HG03378 (cell line): ENCODE measurements at regions not wholly inside any gene's neighbourhood (a gene's known extent, or its start where the extent isn't known, plus 50 kb on each side); places are given as distances from the start of the nearest gene placed in this dataset.
"Not testable (repeated sequence)": the region's sequence is repeated elsewhere in the genome, so short reads cannot be mapped to it uniquely, and the experiment has no call there.

Experiments used
- ATAC-seq: cut with Tn5 transposase; IDR thresholded peaks from one replicate; pipeline ENCODE4 v1.9.1; 2021; ENCODE audit warnings: mild to moderate bottlenecking, moderate library complexity; ENCODE audit not compliant: unreplicated experiment

DNA sequence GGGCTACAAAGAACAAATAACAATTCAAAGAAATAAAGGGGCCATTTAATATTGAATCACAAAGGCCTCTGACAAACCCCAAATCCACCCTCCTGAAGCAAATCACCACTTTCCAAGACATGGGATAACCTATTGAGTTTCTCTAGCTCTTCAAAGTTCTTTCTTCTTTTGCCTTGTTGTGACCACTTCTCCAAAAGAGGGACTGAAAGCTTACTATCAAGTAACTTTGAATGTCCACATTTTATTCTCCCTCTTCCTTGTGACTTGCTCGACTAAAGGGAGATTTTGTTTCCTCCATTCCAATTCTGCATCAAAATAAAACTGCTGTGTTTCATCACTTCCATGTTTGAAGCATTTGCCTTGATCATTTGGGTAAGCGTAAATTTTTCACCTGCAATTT lies 166.6 kb upstream of the SLC7A11 start:
- ATAC-seq, result no peak

DNA sequence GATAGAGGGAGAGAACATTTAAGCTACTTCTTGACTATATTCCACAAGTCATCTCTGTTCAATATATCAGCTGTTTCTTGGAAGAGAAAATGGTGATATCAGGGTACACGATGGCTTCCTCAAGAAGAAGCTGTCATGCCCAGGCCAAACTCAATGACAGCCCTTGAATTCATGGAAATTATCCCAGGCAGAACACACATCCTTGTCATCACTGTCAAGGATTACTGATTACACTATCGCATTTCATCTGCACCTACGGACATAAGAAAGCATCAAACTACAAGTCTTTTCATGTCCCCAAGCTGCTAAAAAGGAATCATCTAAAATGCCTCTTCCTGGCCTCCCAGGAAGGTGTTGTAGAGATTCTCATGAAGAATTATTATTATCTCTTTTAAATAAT lies 165.2 kb upstream of the SLC7A11 start:
- ATAC-seq, result no peak

DNA sequence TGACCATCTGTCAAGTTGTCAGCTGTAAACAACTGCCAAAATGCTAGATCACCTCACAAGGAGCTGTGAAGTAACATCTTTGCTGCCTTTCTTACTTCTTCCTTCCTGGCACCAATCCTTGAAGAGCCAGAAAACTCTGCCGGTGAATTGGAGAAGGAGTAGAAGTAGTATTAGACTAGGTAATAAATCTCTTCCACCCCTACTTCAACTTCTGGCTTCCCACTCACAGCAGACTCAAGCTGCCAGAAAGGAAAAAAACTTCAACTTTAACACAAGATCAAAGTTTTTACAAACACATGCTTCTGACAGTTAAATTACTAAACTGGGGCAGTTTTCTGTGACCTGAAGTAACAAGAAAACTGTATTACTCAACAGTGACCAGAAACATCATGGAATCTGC lies 164.7 kb upstream of the SLC7A11 start:
- ATAC-seq, result no peak

DNA sequence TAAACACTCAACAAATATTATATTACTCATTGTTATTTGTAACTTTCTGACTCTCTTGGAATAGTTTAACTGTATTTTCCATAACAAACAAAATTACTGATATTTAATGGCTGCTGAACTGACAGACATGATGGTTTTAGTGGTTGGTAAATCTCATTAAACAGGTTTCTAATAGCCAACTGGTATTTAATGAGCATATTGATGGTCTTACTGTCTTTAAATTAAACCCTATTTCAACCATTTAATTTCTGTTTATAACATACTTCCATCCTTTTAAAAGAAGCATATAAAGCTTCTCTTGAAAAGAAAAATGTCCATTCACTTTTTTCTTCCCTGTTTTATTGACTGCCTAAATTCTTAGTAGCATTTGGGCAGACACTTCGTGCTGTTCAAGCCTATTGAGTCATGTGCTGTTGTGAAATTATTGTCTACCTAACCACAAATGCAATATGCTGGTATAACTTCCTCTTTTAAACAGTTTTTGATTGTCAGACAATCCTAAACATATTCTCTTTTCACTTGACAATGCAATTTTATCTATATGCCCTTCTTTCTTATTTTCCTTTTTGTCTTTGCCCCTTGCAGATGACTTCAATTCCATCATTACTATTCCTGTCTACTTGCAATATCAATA lies 163.9 kb upstream of the SLC7A11 start:
- peak; percentile 91 for ATAC-seq

DNA sequence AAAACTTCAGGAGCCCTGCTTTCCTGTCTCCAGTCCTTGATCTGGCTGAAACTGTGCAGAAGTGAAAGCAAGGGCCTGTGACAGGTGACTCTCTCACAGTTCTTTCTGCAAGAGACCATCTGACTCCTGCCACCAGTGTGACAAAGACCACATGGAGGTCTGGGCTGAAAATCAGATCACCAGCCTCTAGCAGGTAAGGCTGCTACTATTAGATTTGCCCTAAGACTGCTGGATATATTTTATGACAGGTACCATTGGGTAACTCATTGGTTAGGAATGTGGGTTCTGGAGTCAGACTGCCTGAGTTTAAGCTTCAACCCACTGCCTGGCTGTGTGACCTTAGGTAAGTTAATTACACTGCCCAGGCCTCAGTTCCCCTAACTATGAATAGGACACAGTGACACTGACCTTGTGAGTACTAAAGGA lies 163.3 kb upstream of the SLC7A11 start:
- peak; percentile 65 for ATAC-seq

GRCh38 chr4:138404801-138405200 lies 162.7 kb upstream of the SLC7A11 start:
- ATAC-seq, result no peak

GRCh38 chr4:138404251-138404650 lies 162.1 kb upstream of the SLC7A11 start:
- no peak for ATAC-seq

- ATAC-seq, result no peak
These were observed 159.2 kb upstream of the SLC7A11 start for GRCh38 chr4:138401334-138401733.

DNA sequence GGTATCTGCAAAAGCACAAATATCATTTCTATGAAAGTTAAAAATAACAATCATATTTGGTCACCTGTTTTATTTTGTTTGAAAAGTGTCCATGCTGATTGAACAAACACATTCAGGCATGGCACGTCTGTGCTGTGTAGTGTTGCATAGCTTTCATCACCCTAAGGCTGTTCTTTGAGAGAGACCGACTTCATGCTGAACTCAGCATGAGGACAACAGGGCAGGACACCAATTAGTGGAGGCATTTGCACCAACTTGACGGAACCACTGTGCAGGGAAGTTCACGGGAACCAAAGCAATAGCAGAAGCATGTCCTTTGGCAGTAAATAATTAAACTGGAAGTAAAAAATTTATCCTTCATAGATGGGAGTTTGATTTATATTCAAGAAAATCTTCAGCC lies 158.4 kb upstream of the SLC7A11 start:
- ATAC-seq, result no peak

DNA sequence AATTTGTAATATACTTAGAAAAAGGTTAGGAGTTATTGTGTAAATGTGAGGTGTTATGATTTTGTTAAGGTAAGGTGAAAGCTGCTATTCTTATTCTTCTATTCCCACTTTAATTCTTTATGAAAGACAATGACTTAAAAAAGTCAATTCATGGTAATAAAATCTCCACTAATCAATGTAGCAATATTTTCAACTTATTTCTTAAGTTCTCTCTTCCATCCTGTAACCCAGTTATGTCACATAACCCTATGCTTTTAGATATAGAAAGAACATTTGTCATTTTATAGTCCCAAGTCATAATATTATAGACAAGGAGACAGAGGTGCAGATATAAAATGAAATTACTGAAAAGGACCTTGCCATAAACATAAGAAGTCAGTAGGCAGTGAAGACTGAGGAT lies 157.9 kb upstream of the SLC7A11 start:
- ATAC-seq, result no peak

- no peak for ATAC-seq
These were observed 156.9 kb upstream of the SLC7A11 start for GRCh38 chr4:138399081-138399480.

DNA sequence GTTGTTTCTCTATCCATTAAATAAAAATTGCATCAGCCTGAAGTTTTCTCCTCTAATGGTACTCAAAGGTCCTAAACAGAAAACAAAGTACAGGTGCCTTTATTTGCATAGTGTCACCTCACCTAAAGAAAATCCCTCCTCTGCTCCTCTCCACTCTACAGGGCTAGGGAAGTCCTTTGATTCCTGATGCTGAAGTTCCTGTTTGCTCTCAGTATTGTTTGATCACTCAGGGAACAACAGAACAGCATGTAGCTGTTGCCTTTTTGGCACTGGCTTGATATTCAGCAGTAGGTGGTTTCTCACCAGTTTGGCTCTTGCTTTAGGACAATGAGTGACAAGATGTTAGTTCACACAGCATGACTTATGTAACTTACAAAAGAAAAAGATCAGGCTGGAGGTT lies 156.2 kb upstream of the SLC7A11 start:
- ATAC-seq, result no peak

GRCh38 chr4:138393886-138394610 lies 151.9 kb upstream of the SLC7A11 start:
- no peak for ATAC-seq

DNA sequence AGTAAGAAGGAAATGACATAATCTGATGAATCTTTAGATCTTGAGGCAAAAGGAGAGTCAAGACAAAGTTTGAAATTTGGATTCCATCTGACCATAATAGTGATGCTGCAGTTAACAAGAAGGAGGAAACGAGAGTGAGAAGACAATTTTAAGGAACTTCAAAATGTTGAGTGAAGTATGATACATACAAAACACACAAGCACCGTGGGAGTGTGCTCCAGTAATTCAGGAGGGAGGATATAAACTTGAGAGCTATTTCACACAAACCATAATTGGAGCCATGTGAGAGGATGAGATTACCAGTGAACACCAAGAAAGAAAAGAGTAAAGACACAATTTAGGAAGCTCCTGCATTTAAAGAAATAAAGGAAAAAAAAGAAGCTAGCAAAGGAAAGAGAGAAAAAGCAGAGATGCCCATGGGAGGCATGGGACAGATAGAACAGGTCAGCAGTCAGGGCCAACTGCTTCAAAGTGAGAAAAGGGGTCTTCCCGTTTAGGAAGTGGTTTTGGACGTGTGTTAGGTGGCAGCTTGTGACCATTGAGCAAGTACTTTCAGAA lies 150.7 kb upstream of the SLC7A11 start:
- ATAC-seq, result peak; percentile 73

DNA sequence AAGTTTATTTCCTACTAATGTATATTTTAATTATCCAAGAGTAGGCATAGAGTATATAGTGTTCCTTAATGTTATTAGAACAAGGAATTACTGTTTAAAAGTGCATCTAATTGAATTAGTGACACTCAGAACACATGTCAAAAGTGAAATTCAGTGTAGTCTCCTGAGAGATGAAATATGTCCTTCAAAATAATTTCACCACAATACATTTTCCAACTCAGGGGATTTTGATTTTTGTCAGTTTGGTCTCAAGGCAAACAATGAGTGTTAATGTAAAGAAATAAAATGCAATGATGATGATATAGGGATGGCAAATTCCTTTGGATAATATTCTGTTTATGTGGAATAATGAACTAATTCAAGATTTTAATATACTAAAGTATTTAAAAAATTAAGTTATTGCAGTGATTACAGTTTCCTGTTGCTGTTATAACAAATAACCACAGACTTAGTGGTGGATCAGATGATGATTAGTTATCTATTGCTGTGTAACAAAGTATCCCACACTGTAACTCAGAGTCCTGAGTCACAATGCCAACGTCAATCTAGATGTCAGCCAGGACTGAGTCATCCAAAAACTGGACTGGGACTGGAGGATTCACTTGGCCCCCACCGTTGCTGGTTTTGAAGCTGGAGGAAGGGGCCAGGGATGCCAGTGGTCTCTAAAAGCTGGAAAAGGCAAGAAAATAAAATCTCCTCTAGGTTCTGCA lies 148.0 kb upstream of the SLC7A11 start:
- no peak for ATAC-seq

DNA sequence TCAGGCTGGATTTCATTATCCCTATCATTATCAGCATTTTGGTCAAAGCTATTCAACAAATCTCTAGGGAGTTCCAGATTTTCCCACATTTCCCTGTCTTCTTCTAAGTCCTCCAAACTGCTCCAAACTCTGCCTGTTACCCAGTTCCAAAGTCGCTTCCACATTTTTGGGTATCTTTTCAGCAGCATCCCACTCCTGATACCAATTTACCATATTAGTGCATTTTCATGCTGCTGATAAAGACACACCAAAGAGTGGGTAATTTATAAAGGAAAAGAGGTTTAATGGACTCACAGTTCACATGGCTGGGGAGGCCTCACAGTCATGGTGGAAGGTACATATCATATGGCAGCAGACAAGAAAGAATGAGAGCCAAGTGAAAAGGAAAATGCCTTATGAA lies 132.8 kb upstream of the SLC7A11 start:
- ATAC-seq, result no peak

GRCh38 chr4:138367942-138368341 lies 125.8 kb upstream of the SLC7A11 start:
- ATAC-seq, result no peak

- ATAC-seq, result not testable (repeated sequence)
These were observed 110.3 kb upstream of the SLC7A11 start for GRCh38 chr4:138352446-138352845.

DNA sequence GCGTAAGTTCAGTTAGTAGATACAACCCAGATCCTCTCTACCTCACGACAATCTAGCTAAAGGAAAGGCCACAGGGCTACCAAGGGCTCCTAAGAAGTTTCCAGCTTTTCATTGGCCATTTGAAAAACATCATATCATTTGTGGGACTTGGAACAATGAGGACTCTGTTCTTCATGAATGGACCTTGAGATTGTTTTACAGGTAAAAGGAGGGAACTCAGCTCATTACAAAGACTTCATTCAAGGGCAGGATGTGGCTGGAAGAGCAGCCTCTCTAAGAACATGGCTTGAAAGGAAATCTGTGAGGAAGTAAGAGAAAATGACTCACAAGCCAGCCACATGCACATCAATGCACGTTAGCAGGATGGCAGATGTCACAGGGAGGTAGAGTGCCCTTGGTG lies 105.9 kb upstream of the SLC7A11 start:
- peak; percentile 91 for ATAC-seq

DNA sequence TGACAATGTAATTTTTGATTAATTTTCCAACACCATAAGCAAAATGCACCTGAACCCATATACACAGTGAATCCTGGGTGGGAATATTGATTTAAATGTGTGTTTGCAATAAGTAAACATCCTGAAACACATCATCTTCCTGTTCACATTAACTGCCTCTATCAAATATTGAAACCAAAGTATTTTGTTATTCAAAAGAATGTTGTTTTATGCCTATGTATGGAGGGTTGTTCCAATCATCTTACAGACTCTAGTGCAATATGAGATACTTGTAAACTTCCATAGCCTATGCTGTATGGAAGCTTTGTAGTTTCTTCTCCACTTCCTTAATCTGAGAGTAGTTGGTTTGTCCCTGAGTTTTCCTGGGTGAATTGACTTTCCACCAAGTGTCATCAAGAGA lies 105.4 kb upstream of the SLC7A11 start:
- ATAC-seq, result no peak

DNA sequence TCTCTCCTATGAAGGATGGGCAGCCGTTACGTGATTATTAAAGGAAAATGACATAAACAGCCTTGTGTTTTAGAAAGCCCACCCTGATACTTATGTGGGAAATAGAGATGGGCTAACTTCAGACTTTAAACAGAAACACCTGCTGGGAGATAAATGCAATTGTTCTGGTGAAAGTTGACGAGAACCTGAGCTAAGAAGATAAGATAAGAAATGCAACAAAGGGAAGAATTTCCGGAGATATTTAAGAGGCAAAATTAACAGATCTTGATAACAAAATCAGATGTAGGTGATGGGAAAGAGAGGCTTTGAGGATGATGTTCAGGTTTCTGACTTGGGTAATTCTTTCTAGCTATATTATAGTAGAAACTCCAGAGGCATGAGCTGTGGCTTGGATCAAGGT lies 102.7 kb upstream of the SLC7A11 start:
- no peak for ATAC-seq

- no peak for ATAC-seq
These were observed 101.9 kb upstream of the SLC7A11 start for GRCh38 chr4:138344054-138344453.
